Subcutaneous abdominal adipose tissue (tissue), 5 donors: ENCODE measurements at regions not wholly inside any gene's neighbourhood (a gene's known extent, or its start where the extent isn't known, plus 50 kb on each side); places are given as distances from the start of the nearest gene placed in this dataset.
"Not testable (repeated sequence)": the region's sequence is repeated elsewhere in the genome, so short reads cannot be mapped to it uniquely, and the experiment has no call there.

ENCODE experiments used
- H3K27ac ChIP-seq: one replicate; pipeline ENCODE4 v1.7.0; 2013; ENCODE audit warnings: low read depth, mild to moderate bottlenecking, inconsistent platforms, low read length, moderate library complexity
- H3K27me3 ChIP-seq, 5 donors: one replicate each; pipeline ENCODE4 v1.7.0; 2013; ENCODE audit warnings: low read length in 5 of 5, inconsistent platforms in 1 of 5; ENCODE audit not compliant: control insufficient read depth in 5 of 5, insufficient read depth in 4 of 5
- H3K36me3 ChIP-seq, 5 donors: one replicate each; pipeline ENCODE4 v1.7.0; 2013; ENCODE audit warnings: low read length in 5 of 5; ENCODE audit not compliant: control insufficient read depth in 5 of 5, insufficient read depth in 5 of 5
- H3K4me1 ChIP-seq, 5 donors: one replicate each; pipeline ENCODE4 v1.7.0; 2013; ENCODE audit warnings: low read length in 5 of 5, mild to moderate bottlenecking in 3 of 5, moderate library complexity in 1 of 5; ENCODE audit not compliant: control insufficient read depth in 5 of 5, insufficient read depth in 5 of 5
- H3K4me3 ChIP-seq, 5 donors: one replicate each; pipeline ENCODE4 v1.7.0; 2013; ENCODE audit warnings: low read length in 5 of 5, low read depth in 1 of 5
- H3K9ac ChIP-seq, 5 donors: one replicate each; pipeline ENCODE4 v1.7.0; 2013; ENCODE audit warnings: low read length in 5 of 5, mild to moderate bottlenecking in 4 of 5, moderate library complexity in 3 of 5
- H3K9me3 ChIP-seq, 5 donors: one replicate each; pipeline ENCODE4 v1.7.0; 2013; ENCODE audit warnings: low read length in 5 of 5; ENCODE audit not compliant: control insufficient read depth in 5 of 5
- donor health status: healthy.
- donor health status: healthy.
- donor health status: healthy.
- donor health status: healthy.
- donor health status: healthy.

GRCh38 chr4:30094887-30095286, 625.3 kb upstream of the PCDH7 start:
- Histone ChIP-seq H3K27me3 (no peaks in the 10 kb centered on the region), H3K9me3 (peaks cover 0 to 6% (median 2%) of the 10 kb centered on the region in 5 donors), H3K4me1 (no peaks in the 10 kb centered on the region), H3K9ac (no peak overlapping the region), H3K4me3 (no peak overlapping the region), H3K27ac (no peak overlapping the region), H3K36me3 (no peaks in the 10 kb centered on the region)

DNA sequence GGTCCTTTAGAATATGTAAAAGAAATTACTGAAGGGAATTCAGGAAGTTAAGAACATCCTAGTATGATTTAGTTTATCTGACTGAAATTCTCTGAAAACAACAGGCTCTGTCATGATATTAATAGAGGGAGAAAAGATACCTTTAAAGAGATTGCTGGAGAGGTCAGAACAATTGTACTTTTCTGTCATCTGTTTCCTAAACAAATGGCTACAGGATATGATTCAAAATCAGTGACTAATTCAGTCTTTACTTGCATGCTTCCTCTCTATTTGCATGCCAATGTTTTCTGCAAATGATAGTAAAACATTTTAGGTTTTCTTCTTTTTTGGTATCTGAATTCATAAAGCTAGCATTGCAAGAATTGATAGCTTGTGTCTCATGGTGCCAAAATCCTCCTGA, 616.7 kb upstream of the PCDH7 start:
- Histone ChIP-seq H3K27ac (no peak overlapping the region), H3K9ac (no peak overlapping the region), H3K36me3 (no peaks in the 10 kb centered on the region), H3K27me3 (no peaks in the 10 kb centered on the region), H3K9me3 (peaks cover 0 to 5% (median 0%) of the 10 kb centered on the region in 5 donors), H3K4me3 (no peak overlapping the region), H3K4me1 (no peaks in the 10 kb centered on the region)

GRCh38 chr4:30116401-30116800, 603.8 kb upstream of the PCDH7 start:
- Histone ChIP-seq H3K4me1 (no peaks in the 10 kb centered on the region), H3K9ac (no peak overlapping the region), H3K4me3 (no peak overlapping the region), H3K36me3 (no peaks in the 10 kb centered on the region), H3K27ac (no peak overlapping the region), H3K9me3 (no peaks in the 10 kb centered on the region), H3K27me3 (no peaks in the 10 kb centered on the region)

DNA sequence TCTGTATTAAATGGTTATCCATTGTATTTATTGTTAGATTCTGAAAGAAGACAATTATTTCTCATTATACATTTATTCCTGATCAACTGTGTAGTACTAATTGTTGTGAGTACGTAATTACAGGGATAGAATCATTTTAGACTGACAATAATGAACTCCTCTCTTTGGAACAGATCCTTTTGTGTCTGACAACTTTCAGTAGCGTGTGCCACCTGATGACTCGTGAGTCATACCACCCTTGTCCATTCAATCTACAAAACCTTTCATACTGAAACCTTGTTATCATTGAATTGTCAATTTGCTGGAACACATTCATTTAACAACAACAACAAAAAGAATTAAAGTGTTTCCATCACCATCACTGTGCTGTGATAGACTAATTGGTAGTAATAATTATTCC, 602.7 kb upstream of the PCDH7 start:
- H3K36me3 ChIP-seq: no peaks in the 10 kb centered on the region
- H3K27ac ChIP-seq: no peak overlapping the region
- no peak overlapping the region for H3K4me3 ChIP-seq
- H3K27me3 ChIP-seq: no peaks in the 10 kb centered on the region
- no peaks in the 10 kb centered on the region for H3K4me1 ChIP-seq
- H3K9me3 ChIP-seq: no peaks in the 10 kb centered on the region
- H3K9ac ChIP-seq: no peak overlapping the region

DNA sequence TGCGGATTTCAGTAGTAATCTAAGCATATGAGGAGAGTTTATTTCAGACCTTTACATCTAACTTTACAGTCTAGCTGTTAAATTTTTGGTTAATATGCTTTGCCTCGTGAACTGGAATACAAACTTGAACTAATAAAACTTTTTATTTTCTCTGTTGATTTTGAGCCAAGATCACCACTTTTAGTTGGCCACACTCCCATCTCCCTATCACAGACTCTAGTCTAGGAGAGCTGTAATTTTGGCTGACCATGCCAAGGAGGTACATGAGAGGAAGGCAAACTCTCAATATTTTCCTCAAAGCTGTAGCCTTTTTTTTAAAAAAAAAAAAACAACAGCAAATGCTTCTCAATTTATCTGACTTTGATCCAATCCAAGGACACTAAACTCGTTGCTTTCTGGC, 597.5 kb upstream of the PCDH7 start:
- Histone ChIP-seq H3K9me3 (no peaks in the 10 kb centered on the region), H3K4me1 (no peaks in the 10 kb centered on the region)

GRCh38 chr4:30124621-30125020, 595.5 kb upstream of the PCDH7 start:
- H3K9ac ChIP-seq, H3K9me3 ChIP-seq, H3K27me3 ChIP-seq, H3K4me1 ChIP-seq, H3K4me3 ChIP-seq, H3K27ac ChIP-seq, H3K36me3 ChIP-seq: not testable (repeated sequence)

More for the DNA sequence above, 597.5 kb upstream of the PCDH7 start:
- Histone ChIP-seq H3K9ac (no peak overlapping the region), H3K36me3 (no peaks in the 10 kb centered on the region), H3K4me3 (no peak overlapping the region), H3K27ac (no peak overlapping the region), H3K27me3 (no peaks in the 10 kb centered on the region)

DNA sequence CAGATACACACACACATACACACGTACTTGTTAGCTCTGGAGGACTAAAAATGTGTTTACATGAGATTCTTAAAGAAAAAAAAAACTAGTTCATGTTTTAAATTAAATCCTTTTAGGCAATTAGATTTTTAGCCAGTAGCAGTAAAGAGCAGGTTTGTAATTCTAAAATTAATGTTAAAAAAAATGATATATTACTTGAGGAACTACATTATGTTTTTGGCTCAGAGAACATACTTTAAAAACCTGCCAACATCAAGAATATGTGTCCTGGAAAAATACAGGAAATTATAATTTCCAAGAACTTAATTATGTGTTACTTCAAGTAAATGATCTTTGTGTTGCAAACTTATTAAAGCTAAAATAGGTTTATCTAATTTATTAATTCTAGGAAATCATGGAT, 594.3 kb upstream of the PCDH7 start:
- H3K36me3 ChIP-seq: no peaks in the 10 kb centered on the region
- H3K4me1 ChIP-seq: no peaks in the 10 kb centered on the region
- H3K27me3 ChIP-seq: no peaks in the 10 kb centered on the region
- H3K9ac ChIP-seq: no peak overlapping the region
- no peak overlapping the region for H3K4me3 ChIP-seq
- H3K27ac ChIP-seq: no peak overlapping the region
- H3K9me3 ChIP-seq: no peaks in the 10 kb centered on the region

- H3K27ac ChIP-seq: no peak overlapping the region
- H3K4me3 ChIP-seq: no peak overlapping the region
- H3K36me3 ChIP-seq: no peaks in the 10 kb centered on the region
- no peaks in the 10 kb centered on the region for H3K9me3 ChIP-seq
- H3K4me1 ChIP-seq: no peaks in the 10 kb centered on the region
- no peaks in the 10 kb centered on the region for H3K27me3 ChIP-seq
- H3K9ac ChIP-seq: no peak overlapping the region
These were observed 593.8 kb upstream of the PCDH7 start for GRCh38 chr4:30126351-30126750.

DNA sequence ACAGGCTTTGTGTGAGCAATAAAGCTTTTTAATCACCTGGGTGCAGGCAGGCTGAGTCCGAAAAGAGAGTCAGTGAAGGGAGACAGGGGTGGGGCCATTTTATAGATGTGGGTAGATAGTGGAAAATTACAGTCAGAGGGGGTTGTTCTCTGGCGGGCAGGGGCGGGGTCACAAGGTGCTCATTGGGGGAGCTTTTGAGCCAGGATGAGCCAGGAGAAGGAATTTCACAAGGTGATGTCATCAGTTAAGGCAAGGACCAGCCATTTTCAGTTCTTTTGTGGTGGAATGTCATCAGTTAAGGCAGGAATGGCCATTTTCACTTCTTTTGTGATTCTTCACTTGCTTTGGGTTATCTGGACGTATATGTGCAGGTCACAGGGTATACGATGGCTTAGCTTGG, 571.3 kb upstream of the PCDH7 start:
- H3K27ac ChIP-seq, H3K9me3 ChIP-seq, H3K9ac ChIP-seq, H3K4me3 ChIP-seq, H3K36me3 ChIP-seq, H3K27me3 ChIP-seq, H3K4me1 ChIP-seq: not testable (repeated sequence)

DNA sequence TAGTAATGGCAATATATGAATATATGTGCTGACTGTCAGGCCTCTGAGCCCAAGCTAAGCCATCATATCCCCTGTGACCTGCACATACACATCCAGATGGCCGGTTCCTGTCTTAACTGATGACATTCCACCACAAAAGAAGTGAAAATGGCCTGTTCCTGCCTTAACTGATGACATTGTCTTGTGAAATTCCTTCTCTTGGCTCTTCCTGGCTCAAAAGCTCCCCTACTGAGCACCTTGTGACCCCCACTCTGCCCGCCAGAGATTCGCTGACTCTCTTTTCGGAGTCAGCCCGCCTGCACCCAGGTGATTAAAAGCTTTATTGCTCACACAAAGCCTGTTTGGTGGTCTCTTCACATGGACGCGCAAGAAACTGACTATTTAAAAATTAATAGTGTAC, 570.6 kb upstream of the PCDH7 start:
- not testable (repeated sequence) for H3K9me3 ChIP-seq, H3K36me3 ChIP-seq, H3K4me3 ChIP-seq, H3K27me3 ChIP-seq, H3K4me1 ChIP-seq, H3K27ac ChIP-seq, H3K9ac ChIP-seq

- Histone ChIP-seq H3K27ac (no peak overlapping the region), H3K9me3 (peaks cover 0 to 3% (median 0%) of the 10 kb centered on the region in 5 donors), H3K36me3 (no peaks in the 10 kb centered on the region), H3K4me1 (no peaks in the 10 kb centered on the region), H3K27me3 (no peaks in the 10 kb centered on the region), H3K4me3 (no peak overlapping the region), H3K9ac (no peak overlapping the region)
These were observed 566.7 kb upstream of the PCDH7 start for GRCh38 chr4:30153427-30153826.
